HG03175 (cell line): ENCODE measurements at regions not wholly inside any gene's neighbourhood (a gene's known extent, or its start where the extent isn't known, plus 50 kb on each side); places are given as distances from the start of the nearest gene placed in this dataset.

ENCODE experiments used
- ATAC-seq: cut with Tn5 transposase; IDR thresholded peaks from one replicate; pipeline ENCODE4 v1.9.1; 2021; ENCODE audit warnings: mild to moderate bottlenecking, moderate library complexity; ENCODE audit not compliant: unreplicated experiment

DNA sequence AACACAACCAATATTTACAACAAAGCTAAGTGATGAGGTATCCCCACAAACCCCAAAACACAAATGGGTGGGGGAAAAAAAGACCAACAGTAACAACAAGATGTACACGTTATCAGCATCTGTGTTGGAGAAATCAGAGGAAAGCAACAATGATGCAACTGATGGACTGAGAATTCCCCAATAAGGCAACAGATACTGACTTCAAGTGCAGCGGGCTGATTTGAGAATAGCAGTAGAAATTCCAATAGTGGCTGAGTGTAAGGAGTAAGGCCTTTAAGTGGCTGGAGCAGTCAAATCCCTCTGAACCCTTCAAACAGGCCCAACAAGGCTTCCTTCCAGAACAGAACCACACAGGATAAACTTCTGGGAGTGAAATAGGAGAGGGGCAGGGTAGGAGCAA lies 97.6 kb downstream of the TM2D1 start:
- no peak for ATAC-seq

DNA sequence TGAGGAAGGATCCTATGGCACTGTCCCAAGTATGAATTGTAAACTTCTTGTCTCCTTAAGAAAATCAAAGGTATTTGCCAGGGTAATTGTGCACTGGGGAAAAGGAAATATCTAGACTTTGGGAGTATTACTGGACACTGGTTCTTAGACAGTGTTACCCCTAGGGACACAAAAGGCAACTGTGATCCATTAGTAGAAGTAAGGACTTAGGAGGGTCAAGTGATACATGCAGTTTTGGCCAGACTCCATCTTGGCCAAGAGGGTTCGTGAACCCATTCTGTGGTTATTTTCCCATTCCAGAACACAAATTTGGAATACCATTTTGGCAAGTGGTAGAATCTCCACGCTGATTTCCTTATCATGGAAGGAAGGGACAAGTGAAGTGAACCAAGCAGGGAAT lies 98.1 kb downstream of the TM2D1 start:
- no peak for ATAC-seq

DNA sequence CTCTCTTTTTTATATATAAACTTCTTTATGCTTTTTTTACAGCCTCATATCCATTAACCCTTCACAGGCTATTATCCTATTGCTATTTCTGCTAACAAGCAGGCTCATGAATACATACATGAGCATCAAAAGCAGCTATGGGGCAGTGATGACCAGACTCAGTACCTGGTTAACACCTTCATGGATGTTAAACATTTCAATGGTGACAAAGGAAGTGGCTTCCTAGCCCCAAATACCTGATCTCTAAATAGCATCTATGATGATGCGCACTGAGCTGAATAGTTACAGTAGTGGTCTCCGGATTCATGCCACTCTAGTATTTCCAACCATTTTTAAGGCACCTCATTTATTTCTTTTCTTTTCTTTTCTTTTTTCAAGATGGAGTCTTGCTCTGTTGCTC lies 101.1 kb downstream of the TM2D1 start:
- peak; percentile 86 for ATAC-seq

DNA sequence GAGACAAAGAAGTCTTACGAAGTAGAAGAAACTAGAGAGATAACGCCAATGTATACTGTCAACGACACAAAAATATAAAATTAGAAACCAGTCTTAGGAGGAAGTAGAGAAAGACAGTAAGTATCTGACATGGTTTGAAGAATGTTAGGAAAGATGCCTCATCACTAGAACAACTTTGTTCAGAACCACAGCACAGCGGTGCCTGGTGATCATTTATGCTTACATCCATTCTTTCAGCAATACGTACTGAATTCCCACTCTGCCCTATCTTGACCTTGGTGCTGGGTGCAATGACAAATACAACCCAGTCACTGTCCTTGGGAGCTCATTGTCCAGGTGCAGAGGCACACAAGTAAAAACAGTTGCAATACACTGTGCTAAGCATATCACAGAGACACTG lies 104.4 kb downstream of the TM2D1 start:
- no peak for ATAC-seq

DNA sequence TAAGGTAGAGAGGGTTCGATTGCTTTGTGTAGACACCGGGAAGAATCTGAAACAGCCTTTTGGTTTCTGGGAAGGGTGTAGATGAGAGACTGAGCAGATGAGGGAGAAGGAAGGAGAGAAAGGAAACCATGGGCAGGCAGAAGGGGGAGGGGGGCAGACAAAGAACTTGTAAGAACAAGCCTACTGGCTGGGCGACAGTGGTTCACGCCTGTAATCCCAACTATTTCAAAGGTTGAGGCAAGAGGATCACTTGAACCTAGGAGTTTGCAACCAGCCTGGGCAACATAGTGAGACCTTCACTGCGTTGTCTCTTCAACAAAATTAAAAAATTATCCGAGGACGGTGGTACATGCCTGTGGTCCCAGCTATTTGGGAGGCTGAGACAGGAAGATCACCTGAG lies 106.2 kb downstream of the TM2D1 start:
- no peak for ATAC-seq

DNA sequence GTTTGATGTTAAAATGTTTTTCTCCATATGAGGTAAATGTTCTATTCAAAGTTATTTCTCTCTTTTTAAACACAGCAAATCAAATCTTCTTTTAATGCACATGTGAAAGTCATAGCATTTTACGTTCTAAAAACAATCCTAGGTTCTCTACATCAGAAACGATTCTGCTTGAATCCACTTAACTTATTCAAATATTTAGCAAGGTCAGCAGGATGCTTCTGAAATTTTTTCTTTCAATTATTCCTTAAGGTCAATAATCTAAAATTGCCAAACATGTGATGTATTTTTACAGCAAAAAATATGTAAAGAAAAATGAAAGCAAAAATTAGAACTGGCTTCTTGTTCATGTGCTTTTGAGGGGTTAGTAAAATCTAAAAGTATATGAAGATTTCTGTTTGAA lies 106.7 kb downstream of the TM2D1 start:
- ATAC-seq: no peak

DNA sequence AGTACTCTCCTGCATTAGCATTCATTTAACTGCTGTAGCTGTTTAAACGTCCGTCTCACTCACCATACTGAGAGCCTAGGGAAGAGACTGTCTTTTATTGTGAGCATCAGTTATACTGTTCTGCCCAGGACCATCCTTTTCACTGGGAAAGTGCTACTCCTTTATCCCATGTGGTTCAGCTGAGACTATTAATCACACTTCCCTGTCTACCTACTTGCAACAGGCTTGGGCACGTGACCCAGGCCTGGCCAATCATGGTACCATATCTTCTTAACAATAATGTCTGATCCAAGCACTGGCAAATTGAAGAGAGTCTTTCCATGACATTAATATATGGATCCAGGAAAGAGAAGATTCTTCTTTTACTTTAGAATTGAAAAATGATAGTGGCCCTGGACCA lies 108.1 kb downstream of the TM2D1 start:
- no peak for ATAC-seq

DNA sequence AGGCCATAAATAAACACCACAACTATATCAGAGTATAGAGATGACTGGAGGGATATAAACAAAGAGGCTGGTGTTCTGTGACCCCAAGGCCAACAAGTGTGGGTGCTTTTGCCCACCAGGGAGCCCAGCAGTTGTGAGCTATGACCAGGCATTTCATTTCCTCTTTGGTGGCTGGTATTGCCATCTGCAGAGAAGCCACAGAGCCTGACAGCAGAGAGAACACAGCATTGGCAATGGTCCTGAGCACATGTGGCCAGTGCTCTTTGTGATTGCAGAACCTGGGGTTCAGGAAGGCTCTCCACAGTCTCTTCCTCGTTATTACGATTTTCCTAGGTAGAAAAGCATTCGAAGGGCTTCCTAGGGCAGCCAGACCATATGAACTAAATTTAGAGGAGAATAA lies 112.3 kb downstream of the TM2D1 start:
- peak; percentile 43 for ATAC-seq

DNA sequence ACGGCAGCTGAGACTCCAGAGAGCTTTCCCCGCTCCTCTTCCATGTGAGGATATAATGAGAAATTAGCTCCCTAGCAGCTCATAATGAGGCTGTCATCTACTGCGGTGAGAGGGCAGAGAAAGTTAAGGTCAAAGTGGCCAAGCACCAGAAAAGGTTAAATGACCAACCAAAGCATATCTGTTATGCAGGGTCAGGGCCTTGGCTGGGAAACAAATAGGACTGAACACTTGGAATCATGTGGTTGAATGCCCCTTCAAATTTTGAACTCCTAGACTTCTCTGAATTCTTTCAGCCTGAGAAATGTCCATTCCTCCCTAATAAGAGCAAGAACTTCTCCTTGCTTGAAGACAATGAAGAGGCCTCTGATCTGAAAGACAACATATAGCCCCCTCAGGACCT lies 115.9 kb downstream of the TM2D1 start:
- no peak for ATAC-seq

DNA sequence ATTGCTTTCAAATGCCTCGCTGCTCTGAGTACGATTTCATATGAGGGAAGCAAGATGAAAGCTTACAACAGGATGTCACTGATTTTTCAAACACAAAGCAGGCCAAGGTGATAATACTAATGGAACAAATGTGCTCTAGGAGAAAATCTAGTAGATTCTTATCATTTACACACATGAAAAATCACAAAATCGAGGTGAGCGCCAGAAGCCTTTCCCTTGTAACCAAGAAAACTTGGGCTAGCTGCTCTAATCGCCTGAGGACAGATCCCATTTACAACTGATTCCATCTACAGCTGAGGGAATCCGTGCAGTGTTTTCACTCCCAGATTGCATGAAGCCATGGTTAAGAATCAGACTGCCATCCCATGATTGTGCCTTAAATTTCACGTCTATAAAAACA lies 117.5 kb downstream of the TM2D1 start:
- no peak for ATAC-seq

DNA sequence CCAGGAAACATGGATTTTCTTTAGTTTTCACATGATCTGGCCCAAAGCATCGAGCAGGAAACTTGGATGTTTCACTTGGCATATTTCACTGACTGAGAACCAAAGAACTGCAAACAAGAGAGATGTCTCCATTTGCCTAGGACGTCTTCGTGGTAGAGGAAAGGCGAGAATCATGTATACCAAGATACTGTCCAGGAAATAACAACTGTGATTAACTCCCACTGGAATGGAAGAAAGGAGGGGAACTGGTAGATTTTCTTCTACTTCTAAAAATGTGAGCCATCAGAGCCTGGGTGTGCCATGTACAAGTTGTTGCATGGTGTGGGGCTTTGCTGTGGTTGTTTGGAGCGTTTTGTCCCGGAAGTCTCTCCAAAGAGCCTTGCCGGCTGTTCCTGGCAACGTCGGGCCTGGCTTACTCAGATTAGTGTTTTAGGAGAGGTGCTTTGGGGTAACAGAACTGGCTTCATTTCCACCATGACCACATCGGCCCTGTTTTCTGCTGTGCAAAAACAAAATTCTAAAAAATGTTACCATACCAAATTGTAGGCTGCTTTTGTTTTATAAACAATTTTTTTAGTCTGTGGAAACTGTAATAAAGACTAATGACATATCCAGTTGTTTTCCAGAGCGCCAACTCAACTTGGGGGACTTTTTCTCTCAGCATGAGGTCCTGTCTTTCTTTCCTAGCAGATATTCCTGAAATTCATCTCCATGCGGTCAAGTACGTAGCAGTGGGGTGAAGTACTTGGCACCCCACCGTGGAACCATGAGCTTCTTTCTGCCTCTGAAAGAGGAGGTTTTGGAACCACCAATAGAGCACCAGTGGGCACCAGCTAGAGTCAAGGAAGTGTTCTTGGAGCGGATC lies 118.3 kb downstream of the TM2D1 start:
- no peak for ATAC-seq

DNA sequence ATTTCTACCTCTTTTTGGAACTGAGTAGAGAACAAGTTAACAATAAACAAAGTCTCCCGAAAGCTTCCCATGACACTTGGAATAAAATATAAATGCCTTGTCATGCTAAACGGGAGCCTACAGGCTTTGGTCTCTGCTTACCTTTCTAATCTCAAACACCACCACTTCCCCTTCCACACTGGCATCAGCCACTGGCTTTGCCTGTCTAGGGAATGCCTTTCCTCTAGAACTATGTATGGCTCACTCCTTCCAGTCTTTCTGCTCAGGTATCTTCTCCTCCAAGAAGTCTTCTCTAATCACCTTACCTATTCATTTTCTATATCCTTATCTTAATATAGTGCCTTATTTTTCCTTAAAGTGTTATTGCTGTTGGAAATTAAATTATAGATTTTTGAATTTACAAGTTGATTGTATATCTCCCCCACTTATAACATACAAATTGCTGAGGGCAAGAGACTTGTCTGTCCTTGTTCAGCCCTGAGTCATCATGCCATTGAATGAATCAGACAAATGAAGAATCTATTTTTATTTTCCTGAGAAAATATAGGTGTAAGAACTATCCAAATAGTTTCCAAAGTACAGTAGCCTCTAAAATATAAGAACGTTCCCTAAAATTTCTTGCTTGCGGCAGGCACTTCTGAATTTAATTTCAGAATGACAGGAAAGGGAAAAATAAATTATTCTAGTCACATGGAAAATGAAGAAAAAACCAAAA lies 119.2 kb downstream of the TM2D1 start:
- ATAC-seq: no peak

DNA sequence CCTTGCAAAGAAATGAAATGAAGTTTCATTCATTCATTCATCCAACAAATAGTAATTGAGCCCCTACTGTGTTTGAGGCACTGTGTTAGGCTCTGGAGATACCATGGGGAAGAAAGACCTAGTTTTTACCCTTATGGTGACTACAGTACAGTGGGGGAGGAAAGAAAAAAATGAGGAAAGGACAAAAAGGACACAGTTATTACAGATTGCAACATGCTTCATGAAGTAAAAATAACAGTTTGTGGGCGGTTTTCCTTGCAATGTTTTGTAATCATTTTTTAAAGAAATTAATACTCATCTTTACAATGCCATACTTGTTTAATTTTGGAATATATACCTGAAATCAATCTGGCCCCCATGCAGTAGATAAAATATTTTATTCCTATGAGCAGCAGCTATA lies 120.3 kb downstream of the TM2D1 start:
- no peak for ATAC-seq

DNA sequence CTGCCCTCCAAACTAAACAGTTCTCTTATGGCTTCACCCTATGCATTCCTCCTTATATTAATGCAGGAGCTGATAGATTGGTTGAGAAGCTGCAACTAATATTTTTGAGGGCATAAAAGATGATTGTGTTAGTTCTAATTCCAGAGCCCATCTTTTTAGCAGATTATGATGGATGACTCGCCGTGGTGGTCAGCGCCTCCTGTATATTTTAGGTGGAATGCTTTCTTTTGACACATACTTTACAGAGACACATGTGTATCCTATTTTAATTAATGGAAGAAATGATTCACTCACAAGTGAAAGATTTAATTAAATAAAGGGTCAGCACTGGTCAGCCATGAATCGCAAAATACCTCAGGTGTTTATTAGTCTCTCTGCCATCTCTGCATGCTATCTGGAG lies 120.7 kb downstream of the TM2D1 start:
- no peak for ATAC-seq

DNA sequence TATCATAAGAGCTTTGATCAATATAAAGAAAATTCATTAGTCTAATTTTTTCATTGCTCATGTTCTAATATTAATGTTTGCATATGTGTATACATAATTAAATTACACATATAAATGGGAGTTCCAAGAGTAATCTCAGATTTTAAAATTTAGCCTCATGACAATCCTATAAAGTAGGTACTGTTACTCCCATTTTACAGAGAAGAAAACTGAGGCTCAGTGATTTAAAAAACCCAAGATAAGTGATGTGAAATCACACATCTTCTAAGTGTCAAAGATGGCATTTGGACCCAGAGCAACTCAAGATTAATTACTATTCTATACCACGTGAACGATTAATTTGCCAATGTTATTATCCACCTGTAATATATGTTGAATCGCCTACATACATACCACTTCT lies 122.3 kb downstream of the TM2D1 start:
- ATAC-seq: no peak

DNA sequence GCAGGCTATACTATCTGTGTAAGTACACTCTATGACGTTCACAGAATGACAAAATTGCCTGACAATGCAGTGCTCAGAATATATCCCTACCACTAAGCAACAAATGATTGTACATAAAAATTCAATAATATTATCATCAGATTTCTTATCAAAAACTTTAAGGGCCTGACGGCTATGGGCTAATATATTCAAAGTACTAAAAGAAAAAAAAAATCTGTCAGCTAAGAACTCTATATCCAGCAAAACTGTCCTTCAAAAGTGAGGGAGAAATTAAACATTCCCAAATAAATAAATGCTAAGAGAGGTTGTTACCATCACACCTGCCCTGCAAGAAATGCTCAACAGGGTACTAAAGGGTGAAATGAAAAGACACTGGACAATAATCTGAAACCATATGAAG lies 127.3 kb downstream of the TM2D1 start:
- no peak for ATAC-seq

DNA sequence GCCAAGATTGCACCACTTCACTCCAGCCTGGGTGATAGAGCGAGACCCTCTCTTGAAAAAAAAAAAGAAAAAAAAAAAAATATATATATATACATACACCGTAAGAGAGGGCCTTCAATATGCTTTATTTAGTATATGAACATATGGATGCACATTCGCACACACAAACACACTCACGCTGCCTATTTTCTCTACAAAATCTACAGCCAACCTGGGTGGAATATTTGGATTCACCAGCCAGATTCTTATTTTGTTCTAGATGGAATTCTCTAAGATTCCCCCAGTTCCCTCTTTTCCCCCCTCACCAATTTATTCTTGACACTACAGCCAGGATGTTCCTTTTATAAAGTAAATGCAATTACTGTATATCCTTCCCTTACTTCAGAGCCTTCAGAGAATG lies 131.6 kb downstream of the TM2D1 start:
- no peak for ATAC-seq

DNA sequence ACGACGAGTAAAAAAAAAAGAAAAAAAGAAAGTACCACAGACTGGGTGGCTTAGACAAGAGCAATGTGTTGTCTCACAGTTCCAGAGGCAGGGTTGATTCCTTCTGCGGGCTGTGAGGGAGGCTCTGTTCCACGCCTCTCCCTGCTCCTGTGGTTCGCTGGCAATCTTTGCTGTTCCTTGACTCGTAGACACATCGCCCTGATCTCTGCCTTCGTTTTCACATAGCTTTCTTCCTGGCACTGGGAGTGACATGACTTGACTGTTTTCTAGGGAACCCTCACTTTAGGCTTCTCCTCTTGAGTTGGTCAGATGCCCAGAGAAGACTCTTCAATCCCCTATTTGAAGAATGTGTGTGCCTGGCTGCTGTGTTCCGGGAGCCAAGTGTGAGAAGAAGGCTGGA lies 133.6 kb downstream of the TM2D1 start:
- no peak for ATAC-seq

DNA sequence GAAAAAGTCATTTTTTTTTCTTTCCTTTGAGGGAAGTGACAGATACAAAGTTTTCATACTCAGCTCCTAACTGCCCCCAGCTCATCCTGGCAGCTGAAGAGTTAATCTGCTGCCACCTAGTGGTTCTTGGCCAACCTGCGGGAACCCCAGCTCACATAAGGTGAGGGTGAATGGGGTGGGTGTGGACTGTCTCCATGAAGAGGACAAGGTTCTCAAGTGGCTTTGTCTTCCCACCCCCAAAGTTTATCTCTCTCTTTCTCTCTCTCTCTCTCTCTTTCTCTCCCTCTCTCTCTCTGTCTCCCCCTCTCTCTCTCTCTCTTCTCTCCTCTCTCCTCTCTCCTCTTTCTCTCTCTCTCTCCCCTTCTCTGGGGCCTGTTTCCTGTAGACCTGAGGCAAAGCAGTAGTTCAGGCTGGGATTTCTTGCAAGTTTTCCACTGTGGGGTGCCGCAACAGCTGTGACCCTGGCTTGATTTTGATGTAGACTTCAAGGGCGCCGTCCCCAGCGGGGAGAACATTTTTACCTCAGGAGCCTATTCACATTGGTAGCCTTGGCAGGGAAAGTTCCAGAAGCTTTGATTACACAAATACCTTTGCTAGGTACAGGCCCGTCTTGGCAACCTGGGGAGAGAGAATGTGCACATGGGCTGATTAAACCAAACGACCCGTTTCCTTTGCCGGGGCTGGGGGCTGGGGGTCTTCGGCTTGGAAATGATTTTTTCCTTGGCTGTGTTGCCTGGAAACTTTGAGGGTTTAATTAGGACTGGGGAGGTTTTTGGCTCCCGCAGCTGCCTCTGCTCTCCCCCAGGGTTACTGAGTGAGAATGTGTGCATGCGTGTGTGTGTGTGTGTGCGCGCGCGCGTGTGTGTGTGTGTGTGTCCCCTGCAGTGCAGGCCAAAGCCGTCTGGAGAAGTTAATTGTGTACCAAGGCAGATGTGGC lies 135.9 kb downstream of the TM2D1 start:
- peak; percentile 81 for ATAC-seq

DNA sequence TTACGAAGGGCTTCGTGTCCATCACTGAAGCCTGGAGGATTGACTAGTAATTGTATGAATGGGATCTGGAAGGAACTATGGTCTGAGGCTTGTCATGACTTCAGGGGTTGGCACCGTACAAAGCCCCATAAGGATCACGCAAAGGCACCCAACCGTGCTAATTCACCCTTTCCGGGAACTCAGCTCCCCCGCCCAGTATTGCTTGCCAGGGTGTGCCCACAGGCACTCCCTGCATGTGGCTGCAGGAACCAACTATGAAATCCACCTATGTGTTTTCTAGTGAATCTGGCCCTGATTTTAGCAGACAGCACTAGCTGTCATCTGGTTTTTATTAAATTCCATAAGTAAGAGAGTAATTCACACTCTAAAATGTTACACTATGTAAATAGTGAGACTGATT lies 139.2 kb downstream of the TM2D1 start:
- no peak for ATAC-seq

DNA sequence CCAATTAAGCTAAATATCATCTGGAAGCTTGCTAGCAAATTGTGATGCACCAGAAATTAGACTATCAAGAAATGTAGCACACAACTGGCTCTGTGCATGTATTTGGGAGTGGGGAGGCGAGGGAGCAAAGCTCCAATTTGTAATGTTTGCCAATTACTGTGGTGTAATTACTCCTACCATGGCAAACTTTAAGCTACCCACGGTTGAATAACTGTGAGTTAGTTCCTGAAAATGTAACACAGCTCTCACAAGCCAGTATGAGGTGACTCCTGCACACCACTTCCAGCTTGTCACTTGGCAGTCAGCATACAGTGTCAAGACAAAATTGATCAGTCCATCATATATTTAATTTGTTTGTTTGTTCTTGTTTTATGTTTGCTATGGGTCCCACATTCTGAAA lies 141.2 kb downstream of the TM2D1 start:
- no peak for ATAC-seq
